IMR-90 (cell line): ENCODE measurements at regions not wholly inside any gene's neighbourhood (a gene's known extent, or its start where the extent isn't known, plus 50 kb on each side); places are given as distances from the start of the nearest gene placed in this dataset.

Source experiments
- CTCF ChIP-seq: conservative IDR thresholded peaks from 2 replicates; pipeline ENCODE4 v1.5.1; 2012; ENCODE audit warnings: mild to moderate bottlenecking, low read depth, low read length, improper control_type of control experiment
- MXI1 ChIP-seq: IDR thresholded peaks from 2 replicates; pipeline ENCODE4 v1.6.1; 2012; ENCODE audit warnings: low read depth, mild to moderate bottlenecking, low read length, moderate library complexity, borderline replicate concordance
- POLR2A ChIP-seq: IDR thresholded peaks from 2 replicates; pipeline ENCODE4 v1.6.1; 2012; ENCODE audit warnings: mild to moderate bottlenecking, low read depth, low read length
- TF ChIP-seq, protein P1 (sequence below): fragments of 150-350 bp; IDR thresholded peaks from 2 replicates; pipeline ENCODE4 v1.6.1; 2017; ENCODE audit warnings: mild to moderate bottlenecking, antibody characterized with exemption, low read length, low read depth

DNA sequence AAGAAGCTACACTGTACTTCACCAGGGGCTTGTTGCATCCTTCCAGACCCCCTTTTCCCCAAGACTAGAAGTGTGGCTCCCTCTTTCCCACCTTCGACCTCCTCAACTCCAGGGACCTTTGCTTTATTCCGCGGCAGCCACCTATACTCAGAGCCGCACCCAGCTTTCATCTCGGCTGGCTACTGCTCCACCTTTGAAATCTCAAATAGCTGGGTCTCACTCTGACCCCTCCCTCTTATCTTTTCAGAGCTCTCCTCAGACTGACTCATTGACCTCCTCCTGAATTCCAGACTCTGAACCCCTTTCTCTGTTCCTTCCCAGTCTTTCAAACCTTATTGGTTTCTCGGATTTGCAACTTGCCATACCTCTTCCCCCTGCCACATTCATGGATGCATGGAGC, 144.7 kb upstream of the JUN start:
- TF ChIP-seq CTCF (no peak), MXI1 (no peak), POLR2A (no peak)
- TF ChIP-seq, protein P1, sequence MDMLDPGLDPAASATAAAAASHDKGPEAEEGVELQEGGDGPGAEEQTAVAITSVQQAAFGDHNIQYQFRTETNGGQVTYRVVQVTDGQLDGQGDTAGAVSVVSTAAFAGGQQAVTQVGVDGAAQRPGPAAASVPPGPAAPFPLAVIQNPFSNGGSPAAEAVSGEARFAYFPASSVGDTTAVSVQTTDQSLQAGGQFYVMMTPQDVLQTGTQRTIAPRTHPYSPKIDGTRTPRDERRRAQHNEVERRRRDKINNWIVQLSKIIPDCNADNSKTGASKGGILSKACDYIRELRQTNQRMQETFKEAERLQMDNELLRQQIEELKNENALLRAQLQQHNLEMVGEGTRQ = no peak
